ENCODE measurements at regions not wholly inside any gene's neighbourhood (a gene's known extent, or its start where the extent isn't known, plus 50 kb on each side); places are given as distances from the start of the nearest gene placed in this dataset.

DNA sequence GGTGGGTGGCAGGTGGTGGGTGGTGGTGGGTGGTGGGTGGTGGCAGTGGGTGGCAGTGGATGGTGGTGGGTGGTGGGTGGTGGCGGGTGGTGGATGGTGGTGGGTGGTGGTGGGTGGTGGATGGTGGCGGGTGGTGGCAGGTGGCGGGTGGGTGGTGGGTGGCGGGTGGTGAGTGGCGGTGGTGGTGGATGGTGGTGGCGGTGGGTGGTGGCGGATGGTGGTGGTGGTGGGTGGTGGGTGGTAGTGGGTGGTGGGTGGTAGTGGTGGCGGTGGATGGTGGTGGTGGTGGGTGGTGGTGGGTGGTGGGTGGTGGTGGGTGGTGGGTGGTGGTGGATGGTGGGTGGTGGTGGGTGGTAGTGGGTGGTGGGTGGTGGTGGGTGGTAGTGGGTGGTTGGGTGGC lies 423.8 kb upstream of the PSMD7 start:
- Histone ChIP-seq H4K20me1 (ENCODE audit: insufficient read depth, low read length) (no peaks in the 10 kb centered on the region), H3K27me3 (ENCODE audit: control insufficient read depth in 1 of 2, insufficient read depth in 2 of 2, low read length in 2 of 2) (no peaks in the 10 kb centered on the region; a peak in 1 of 5 replicates), H3K4me3 (replicated peaks in 1 of 3; ENCODE audit: insufficient read depth in 1 of 3, low read depth in 2 of 3, low read length in 3 of 3) (no peak overlapping the region), H3K9me3 (ENCODE audit: low read length) (no peaks in the 10 kb centered on the region), H3K79me2 (ENCODE audit: insufficient read depth, low read length) (no peaks in the 10 kb centered on the region), H3K4me2 (ENCODE audit: low read depth, low read length) (no peak overlapping the region), H2AFZ (ENCODE audit: low read length) (no peak overlapping the region), H3K36me3 (replicated peaks in 1 of 2; ENCODE audit: control insufficient read depth in 1 of 2, insufficient read depth in 2 of 2, low read length in 2 of 2) (no peaks in the 10 kb centered on the region), H3K27ac (ENCODE audit: extremely low read length, insufficient read depth, low read length) (no peak overlapping the region), H3K4me1 (ENCODE audit: insufficient read depth, low read length) (no peaks in the 10 kb centered on the region), H3K9ac (ENCODE audit: insufficient read depth, low read depth, low read length) (no peak overlapping the region)
- no peak for FAIRE-seq
- DNase-seq (ENCODE audit: low spot score) = no peak
- in situ Hi-C loops (cut with HindIII; ENCODE audit: extremely low pct_ligation_motif_present, low pct_unique_long_range_greater_than_20kb) = loop anchor here (10.0 kb wide), 1 partner anchor 158 kb away; no protein-coding TSS in a partner anchor
- no peak for TF ChIP-seq CENPX (CRISPR knock-in tag; IDR thresholded peaks at IDR 0.05)
- TF ChIP-seq ZNF773 (CRISPR knock-in tag; IDR thresholded peaks at IDR 0.05; ENCODE audit: borderline replicate concordance) = no peak
- no peak for TF ChIP-seq SMARCC2 (IDR thresholded peaks at IDR 0.05)
- TF ChIP-seq GFI1 (CRISPR knock-in tag; IDR thresholded peaks at IDR 0.05; ENCODE audit: borderline replicate concordance) = no peak
- TF ChIP-seq, protein P1, sequence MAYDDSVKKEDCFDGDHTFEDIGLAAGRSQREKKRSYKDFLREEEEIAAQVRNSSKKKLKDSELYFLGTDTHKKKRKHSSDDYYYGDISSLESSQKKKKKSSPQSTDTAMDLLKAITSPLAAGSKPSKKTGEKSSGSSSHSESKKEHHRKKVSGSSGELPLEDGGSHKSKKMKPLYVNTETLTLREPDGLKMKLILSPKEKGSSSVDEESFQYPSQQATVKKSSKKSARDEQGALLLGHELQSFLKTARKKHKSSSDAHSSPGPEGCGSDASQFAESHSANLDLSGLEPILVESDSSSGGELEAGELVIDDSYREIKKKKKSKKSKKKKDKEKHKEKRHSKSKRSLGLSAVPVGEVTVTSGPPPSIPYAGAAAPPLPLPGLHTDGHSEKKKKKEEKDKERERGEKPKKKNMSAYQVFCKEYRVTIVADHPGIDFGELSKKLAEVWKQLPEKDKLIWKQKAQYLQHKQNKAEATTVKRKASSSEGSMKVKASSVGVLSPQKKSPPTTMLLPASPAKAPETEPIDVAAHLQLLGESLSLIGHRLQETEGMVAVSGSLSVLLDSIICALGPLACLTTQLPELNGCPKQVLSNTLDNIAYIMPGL (CRISPR knock-in tag; IDR thresholded peaks at IDR 0.05; ENCODE audit: borderline replicate concordance in 1 of 2, low read depth in 1 of 2) = no peak
- TF ChIP-seq, protein P2, sequence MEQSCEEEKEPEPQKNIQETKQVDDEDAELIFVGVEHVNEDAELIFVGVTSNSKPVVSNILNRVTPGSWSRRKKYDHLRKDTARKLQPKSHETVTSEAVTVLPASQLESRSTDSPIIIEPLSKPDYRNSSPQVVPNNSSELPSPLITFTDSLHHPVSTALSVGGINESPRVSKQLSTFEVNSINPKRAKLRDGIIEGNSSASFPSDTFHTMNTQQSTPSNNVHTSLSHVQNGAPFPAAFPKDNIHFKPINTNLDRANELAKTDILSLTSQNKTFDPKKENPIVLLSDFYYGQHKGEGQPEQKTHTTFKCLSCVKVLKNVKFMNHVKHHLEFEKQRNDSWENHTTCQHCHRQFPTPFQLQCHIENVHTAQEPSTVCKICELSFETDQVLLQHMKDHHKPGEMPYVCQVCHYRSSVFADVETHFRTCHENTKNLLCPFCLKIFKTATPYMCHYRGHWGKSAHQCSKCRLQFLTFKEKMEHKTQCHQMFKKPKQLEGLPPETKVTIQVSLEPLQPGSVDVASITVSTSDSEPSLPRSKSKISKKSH (CRISPR knock-in tag; IDR thresholded peaks at IDR 0.05; ENCODE audit: borderline replicate concordance) = no peak
- TF ChIP-seq, protein P3, sequence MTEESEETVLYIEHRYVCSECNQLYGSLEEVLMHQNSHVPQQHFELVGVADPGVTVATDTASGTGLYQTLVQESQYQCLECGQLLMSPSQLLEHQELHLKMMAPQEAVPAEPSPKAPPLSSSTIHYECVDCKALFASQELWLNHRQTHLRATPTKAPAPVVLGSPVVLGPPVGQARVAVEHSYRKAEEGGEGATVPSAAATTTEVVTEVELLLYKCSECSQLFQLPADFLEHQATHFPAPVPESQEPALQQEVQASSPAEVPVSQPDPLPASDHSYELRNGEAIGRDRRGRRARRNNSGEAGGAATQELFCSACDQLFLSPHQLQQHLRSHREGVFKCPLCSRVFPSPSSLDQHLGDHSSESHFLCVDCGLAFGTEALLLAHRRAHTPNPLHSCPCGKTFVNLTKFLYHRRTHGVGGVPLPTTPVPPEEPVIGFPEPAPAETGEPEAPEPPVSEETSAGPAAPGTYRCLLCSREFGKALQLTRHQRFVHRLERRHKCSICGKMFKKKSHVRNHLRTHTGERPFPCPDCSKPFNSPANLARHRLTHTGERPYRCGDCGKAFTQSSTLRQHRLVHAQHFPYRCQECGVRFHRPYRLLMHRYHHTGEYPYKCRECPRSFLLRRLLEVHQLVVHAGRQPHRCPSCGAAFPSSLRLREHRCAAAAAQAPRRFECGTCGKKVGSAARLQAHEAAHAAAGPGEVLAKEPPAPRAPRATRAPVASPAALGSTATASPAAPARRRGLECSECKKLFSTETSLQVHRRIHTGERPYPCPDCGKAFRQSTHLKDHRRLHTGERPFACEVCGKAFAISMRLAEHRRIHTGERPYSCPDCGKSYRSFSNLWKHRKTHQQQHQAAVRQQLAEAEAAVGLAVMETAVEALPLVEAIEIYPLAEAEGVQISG (CRISPR knock-in tag; IDR thresholded peaks at IDR 0.05) = no peak
- no peak for TF ChIP-seq HNRNPK (IDR thresholded peaks at IDR 0.05; ENCODE audit: low read depth, low read length, poor library complexity, severe bottlenecking)
- no peak for TF ChIP-seq ZC3H13 (CRISPR knock-in tag; IDR thresholded peaks at IDR 0.05)
- no peak for TF ChIP-seq ZNF101 (CRISPR knock-in tag; IDR thresholded peaks at IDR 0.05; ENCODE audit: borderline replicate concordance, low read depth)
- TF ChIP-seq TEAD2 (CRISPR knock-in tag; IDR thresholded peaks at IDR 0.05) = no peak
- TF ChIP-seq ZNF234 (CRISPR knock-in tag; conservative IDR thresholded peaks at IDR 0.05) = no peak
- no peak for TF ChIP-seq PAWR (CRISPR knock-in tag; IDR thresholded peaks at IDR 0.05; ENCODE audit: borderline replicate concordance)
- TF ChIP-seq, protein P4, sequence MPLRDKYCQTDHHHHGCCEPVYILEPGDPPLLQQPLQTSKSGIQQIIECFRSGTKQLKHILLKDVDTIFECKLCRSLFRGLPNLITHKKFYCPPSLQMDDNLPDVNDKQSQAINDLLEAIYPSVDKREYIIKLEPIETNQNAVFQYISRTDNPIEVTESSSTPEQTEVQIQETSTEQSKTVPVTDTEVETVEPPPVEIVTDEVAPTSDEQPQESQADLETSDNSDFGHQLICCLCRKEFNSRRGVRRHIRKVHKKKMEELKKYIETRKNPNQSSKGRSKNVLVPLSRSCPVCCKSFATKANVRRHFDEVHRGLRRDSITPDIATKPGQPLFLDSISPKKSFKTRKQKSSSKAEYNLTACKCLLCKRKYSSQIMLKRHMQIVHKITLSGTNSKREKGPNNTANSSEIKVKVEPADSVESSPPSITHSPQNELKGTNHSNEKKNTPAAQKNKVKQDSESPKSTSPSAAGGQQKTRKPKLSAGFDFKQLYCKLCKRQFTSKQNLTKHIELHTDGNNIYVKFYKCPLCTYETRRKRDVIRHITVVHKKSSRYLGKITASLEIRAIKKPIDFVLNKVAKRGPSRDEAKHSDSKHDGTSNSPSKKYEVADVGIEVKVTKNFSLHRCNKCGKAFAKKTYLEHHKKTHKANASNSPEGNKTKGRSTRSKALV (CRISPR knock-in tag; IDR thresholded peaks at IDR 0.05) = no peak
- CTCF ChIA-PET (ENCODE audit: low intra/inter-chr PET ratio, low total read pairs) = no interaction called here
- no TSS peak for BruUV-seq (replicated peaks)
- no peak for ATAC-seq
- 94% methylated on average over 8 of the region's 8 CpGs for WGBS (ENCODE audit: low lambda C conversion rate)
- POLR2A ChIA-PET = no interaction called here
- intact Hi-C loops (cut with micrococcal nuclease; ENCODE audit: unreplicated experiment) = no loop called here

Measured in HepG2 (cell line).